Suprapubic skin (tissue), 4 donors: ENCODE measurements at regions not wholly inside any gene's neighbourhood (a gene's known extent, or its start where the extent isn't known, plus 50 kb on each side); places are given as distances from the start of the nearest gene placed in this dataset.

Source experiments
- DNase-seq, 2 donors: peaks; one replicate each; pipeline ENCODE4 v3.0.0-alpha.2; 2019; ENCODE audit warnings: low spot score in 2 of 2
- H3K27ac ChIP-seq: fragments of 200-600 bp; sonication (generic); one replicate; pipeline ENCODE4 v1.5.1; 2019
- H3K27me3 ChIP-seq: fragments of 200-600 bp; sonication (generic); one replicate; pipeline ENCODE4 v1.5.1; 2019
- H3K36me3 ChIP-seq: fragments of 200-600 bp; sonication (generic); one replicate; pipeline ENCODE4 v1.5.1; 2019
- H3K4me1 ChIP-seq: fragments of 200-600 bp; sonication (generic); one replicate; pipeline ENCODE4 v1.5.1; 2019
- H3K4me3 ChIP-seq: fragments of 200-600 bp; sonication (generic); one replicate; pipeline ENCODE4 v1.5.1; 2019; ENCODE audit warnings: mild to moderate bottlenecking
- H3K9me3 ChIP-seq: fragments of 200-600 bp; sonication (generic); one replicate; pipeline ENCODE4 v1.5.1; 2019
- CTCF ChIP-seq, 2 donors: fragments of 200-600 bp in 1 of 2; fragments of 450-650 bp in 1 of 2; sonication (generic) in 1 of 2; IDR thresholded peaks; one replicate each; pipeline ENCODE4 v1.5.1; 2016 to 2019; ENCODE audit warnings: antibody characterized with exemption in 2 of 2, mild to moderate bottlenecking in 1 of 2, moderate library complexity in 1 of 2
- EP300 ChIP-seq: sonication (generic); formaldehyde crosslinking; IDR thresholded peaks from one replicate; pipeline ENCODE4 v1.6.1; 2017; ENCODE audit warnings: antibody characterized with exemption
- POLR2A ChIP-seq, 2 donors: fragments of 450-650 bp; IDR thresholded peaks; one replicate each; pipeline ENCODE4 v1.6.1; 2017; ENCODE audit warnings: antibody characterized with exemption in 2 of 2, mild to moderate bottlenecking in 2 of 2, moderate library complexity in 2 of 2
- POLR2AphosphoS5 ChIP-seq, 3 donors: sonication (generic); formaldehyde crosslinking; IDR thresholded peaks; one replicate each; pipeline ENCODE4 v1.6.1; 2017; ENCODE audit warnings: antibody characterized with exemption in 3 of 3
- WGBS: methylation state at CpG from one replicate; pipeline ENCODE4 v1.1.5; 2018; 5-methylcytosine and 5-hydroxymethylcytosine counted together

DNA sequence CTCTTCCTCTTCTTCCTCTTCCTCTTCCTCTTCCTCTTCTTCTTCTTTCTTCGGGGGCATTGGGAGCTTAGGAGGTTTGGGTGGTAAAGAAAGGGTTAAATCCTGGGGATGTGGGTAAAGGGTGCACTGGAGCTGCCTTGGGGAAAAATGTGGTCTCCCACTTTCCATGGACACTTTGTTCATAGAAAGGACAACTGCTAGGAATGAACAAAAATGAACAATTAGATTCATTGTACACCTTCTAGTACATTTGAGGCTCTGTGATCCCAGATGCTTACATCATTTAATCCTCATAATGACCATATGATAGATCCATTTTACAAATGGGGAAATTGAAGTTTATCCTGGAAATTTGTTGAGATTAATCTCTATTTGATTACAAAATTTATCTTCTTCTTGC lies 699.7 kb downstream of the TUSC7 start:
- Histone ChIP-seq H3K4me3 (no peak overlapping the region), H3K4me1 (no peaks in the 10 kb centered on the region), H3K27ac (no peak overlapping the region), H3K36me3 (no peaks in the 10 kb centered on the region), H3K27me3 (no peaks in the 10 kb centered on the region), H3K9me3 (no peaks in the 10 kb centered on the region)
- no peak for TF ChIP-seq EP300
- TF ChIP-seq POLR2A (IDR thresholded peaks at IDR 0.05): no peak
- no peak for TF ChIP-seq POLR2AphosphoS5 (IDR thresholded peaks at IDR 0.05)
- TF ChIP-seq CTCF (IDR thresholded peaks at IDR 0.05): no peak
- no peak for DNase-seq
- WGBS: 94% methylated on average over 1 of the region's 1 CpG

GRCh38 chr3:117409701-117410459 lies 700.3 kb downstream of the TUSC7 start:
- H3K4me3 ChIP-seq: no peak overlapping the region
- 82% methylated on average over 3 of the region's 3 CpGs for WGBS
- H3K27me3 ChIP-seq: no peaks in the 10 kb centered on the region
- no peaks in the 10 kb centered on the region for H3K36me3 ChIP-seq
- H3K9me3 ChIP-seq: no peaks in the 10 kb centered on the region
- H3K4me1 ChIP-seq: no peaks in the 10 kb centered on the region
- DNase-seq: no peak
- TF ChIP-seq EP300: no peak
- TF ChIP-seq POLR2AphosphoS5 (IDR thresholded peaks at IDR 0.05): no peak
- no peak for TF ChIP-seq POLR2A (IDR thresholded peaks at IDR 0.05)
- no peak for TF ChIP-seq CTCF (IDR thresholded peaks at IDR 0.05)
- H3K27ac ChIP-seq: no peak overlapping the region

DNA sequence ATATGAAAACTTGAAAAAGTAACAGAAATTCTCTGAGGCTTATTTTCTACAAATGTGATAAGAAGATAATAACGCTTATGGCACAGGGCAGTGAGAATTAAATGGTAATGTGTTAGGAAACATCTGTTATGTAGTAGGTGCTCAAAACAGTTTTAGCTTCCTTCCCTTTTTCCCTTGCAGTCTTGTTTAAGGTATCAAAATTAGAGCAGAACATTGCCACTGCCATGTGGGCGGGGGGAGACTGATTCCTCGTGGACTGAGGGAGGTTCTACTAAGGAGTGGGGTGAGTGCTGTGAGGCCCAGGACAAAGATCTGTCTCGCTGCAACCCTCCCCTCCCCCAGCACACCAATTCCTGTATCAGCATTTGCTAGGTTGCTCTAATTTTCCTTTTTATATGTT lies 702.4 kb downstream of the TUSC7 start:
- WGBS: 56% methylated on average over 4 of the region's 4 CpGs
- Histone ChIP-seq H3K36me3 (no peaks in the 10 kb centered on the region), H3K27me3 (no peaks in the 10 kb centered on the region), H3K4me1 (no peaks in the 10 kb centered on the region), H3K9me3 (no peaks in the 10 kb centered on the region), H3K27ac (no peak overlapping the region), H3K4me3 (no peak overlapping the region)
- TF ChIP-seq POLR2AphosphoS5 (IDR thresholded peaks at IDR 0.05): no peak
- TF ChIP-seq CTCF (IDR thresholded peaks at IDR 0.05): no peak
- no peak for TF ChIP-seq POLR2A (IDR thresholded peaks at IDR 0.05)
- TF ChIP-seq EP300: no peak
- DNase-seq: no peak

GRCh38 chr3:117417411-117417810 lies 707.8 kb downstream of the TUSC7 start:
- Histone ChIP-seq H3K4me1 (no peaks in the 10 kb centered on the region), H3K36me3 (no peaks in the 10 kb centered on the region), H3K27me3 (no peaks in the 10 kb centered on the region), H3K9me3 (no peaks in the 10 kb centered on the region), H3K27ac (no peak overlapping the region), H3K4me3 (no peak overlapping the region)
- TF ChIP-seq POLR2AphosphoS5 (IDR thresholded peaks at IDR 0.05) (no peak), POLR2A (IDR thresholded peaks at IDR 0.05) (no peak), EP300 (no peak), CTCF (IDR thresholded peaks at IDR 0.05) (no peak)
- no peak for DNase-seq
- WGBS: 90% methylated on average over 1 of the region's 1 CpG

GRCh38 chr3:117427081-117427480 lies 717.5 kb downstream of the TUSC7 start:
- Histone ChIP-seq H3K4me3 (no peak overlapping the region), H3K9me3 (no peaks in the 10 kb centered on the region), H3K4me1 (no peaks in the 10 kb centered on the region), H3K36me3 (no peaks in the 10 kb centered on the region), H3K27me3 (no peaks in the 10 kb centered on the region), H3K27ac (no peak overlapping the region)
- WGBS: 50% methylated on average over 1 of the region's 1 CpG
- TF ChIP-seq POLR2AphosphoS5 (IDR thresholded peaks at IDR 0.05) (no peak), POLR2A (IDR thresholded peaks at IDR 0.05) (no peak), CTCF (IDR thresholded peaks at IDR 0.05) (no peak), EP300 (no peak)
- DNase-seq: no peak
